ENCODE measurements at regions not wholly inside any gene's neighbourhood (a gene's known extent, or its start where the extent isn't known, plus 50 kb on each side); places are given as distances from the start of the nearest gene placed in this dataset.

- H3K27ac Mint-ChIP-seq (ENCODE audit: unreplicated experiment) = no peak overlapping the region
- TF ChIP-seq CTCF (IDR thresholded peaks at IDR 0.05; ENCODE audit: insufficient read depth, low read depth, low read length) (no peak), EZH2 (IDR thresholded peaks at IDR 0.05; ENCODE audit: insufficient read depth, low read length) (no peak)
- Histone ChIP-seq H3K4me1 (ENCODE audit: insufficient read depth, low read length) (no peaks in the 10 kb centered on the region), H2AFZ (ENCODE audit: low read depth, low read length) (no peak overlapping the region), H4K20me1 (ENCODE audit: insufficient read depth, low read length) (no peaks in the 10 kb centered on the region), H3K27ac (ENCODE audit: low read depth, low read length) (no peak overlapping the region), H3K9ac (ENCODE audit: low read length) (no peak overlapping the region), H3K79me2 (ENCODE audit: insufficient read depth, low read length) (no peaks in the 10 kb centered on the region), H3K4me3 (ENCODE audit: insufficient read depth, low read depth, low read length) (no peak overlapping the region), H3K4me2 (ENCODE audit: low read length) (no peak overlapping the region), H3K36me3 (ENCODE audit: insufficient read depth, low read length) (no peaks in the 10 kb centered on the region), H3K27me3 (ENCODE audit: insufficient read depth, low read length) (no peaks in the 10 kb centered on the region), H3K9me3 (ENCODE audit: insufficient read depth, low read depth, low read length) (no peaks in the 10 kb centered on the region)
- DNase-seq (ENCODE audit: low read depth) (no peak), FAIRE-seq (no peak)
- H3K36me3 Mint-ChIP-seq (ENCODE audit: low read depth, unreplicated experiment) = no peaks in the 10 kb centered on the region
- no peaks in the 10 kb centered on the region for H3K9me3 Mint-ChIP-seq (ENCODE audit: unreplicated experiment)
- H3K4me1 Mint-ChIP-seq (ENCODE audit: low read depth, unreplicated experiment) = peaks cover 5% of the 10 kb centered on the region
- H3K4me3 Mint-ChIP-seq (ENCODE audit: unreplicated experiment) = no peak overlapping the region
- H3K27me3 Mint-ChIP-seq (ENCODE audit: low read depth, unreplicated experiment) = no peaks in the 10 kb centered on the region
Observed at GRCh38 chr1:87497380-87498203, 168.9 kb downstream of the LMO4 start.

DNA sequence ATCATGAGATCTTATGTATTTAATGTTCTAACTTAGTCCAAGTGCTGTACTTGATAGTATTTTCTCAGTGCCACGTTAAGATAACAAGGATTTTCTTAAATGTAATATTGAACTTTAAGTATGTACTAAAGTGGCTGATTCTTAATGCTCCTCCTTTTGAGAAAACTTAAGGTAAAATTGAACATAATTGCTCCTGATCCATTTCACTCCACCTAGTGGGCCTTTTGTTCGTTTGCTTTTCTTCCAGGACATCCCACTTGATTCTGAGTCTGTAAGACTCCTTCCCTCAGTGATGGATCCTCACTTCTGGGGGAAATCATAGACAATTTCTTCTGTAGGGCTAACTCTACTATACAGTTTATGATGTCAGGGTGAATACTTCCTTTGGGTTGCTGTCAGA, 173.1 kb downstream of the LMO4 start:
- FAIRE-seq = no peak

More for the DNA sequence above, 173.1 kb downstream of the LMO4 start:
- Histone ChIP-seq H3K9ac (ENCODE audit: low read length) (no peak overlapping the region), H3K9me3 (ENCODE audit: insufficient read depth, low read depth, low read length) (no peaks in the 10 kb centered on the region), H2AFZ (ENCODE audit: low read depth, low read length) (no peak overlapping the region), H3K79me2 (ENCODE audit: insufficient read depth, low read length) (no peaks in the 10 kb centered on the region), H4K20me1 (ENCODE audit: insufficient read depth, low read length) (no peaks in the 10 kb centered on the region), H3K4me3 (ENCODE audit: insufficient read depth, low read depth, low read length) (no peak overlapping the region), H3K36me3 (ENCODE audit: insufficient read depth, low read length) (no peaks in the 10 kb centered on the region), H3K4me2 (ENCODE audit: low read length) (no peak overlapping the region), H3K27me3 (ENCODE audit: insufficient read depth, low read length) (no peaks in the 10 kb centered on the region), H3K4me1 (ENCODE audit: insufficient read depth, low read length) (no peaks in the 10 kb centered on the region), H3K27ac (ENCODE audit: low read depth, low read length) (no peak overlapping the region)
- Mint-ChIP-seq H3K4me3 (ENCODE audit: unreplicated experiment) (no peak overlapping the region), H3K36me3 (ENCODE audit: low read depth, unreplicated experiment) (no peaks in the 10 kb centered on the region), H3K4me1 (ENCODE audit: low read depth, unreplicated experiment) (peaks cover 5% of the 10 kb centered on the region), H3K27me3 (ENCODE audit: low read depth, unreplicated experiment) (no peaks in the 10 kb centered on the region), H3K27ac (ENCODE audit: unreplicated experiment) (no peak overlapping the region), H3K9me3 (ENCODE audit: unreplicated experiment) (no peaks in the 10 kb centered on the region)
- no peak for DNase-seq (ENCODE audit: low read depth)
- TF ChIP-seq EZH2 (IDR thresholded peaks at IDR 0.05; ENCODE audit: insufficient read depth, low read length) (no peak), CTCF (IDR thresholded peaks at IDR 0.05; ENCODE audit: insufficient read depth, low read depth, low read length) (peak; percentile 20)
